CD4-positive, CD25-positive, alpha-beta regulatory T cell (primary cell): ENCODE measurements at regions not wholly inside any gene's neighbourhood (a gene's known extent, or its start where the extent isn't known, plus 50 kb on each side); places are given as distances from the start of the nearest gene placed in this dataset.

Source experiments
- ATAC-seq, 2 donors: fragments of 150-1000 bp; cut with Tn5 transposase; one replicate each; pipeline ENCODE4 v1.10.0; 2021; ENCODE audit warnings: low read depth in 2 of 2, moderate number of reproducible peaks in 2 of 2, moderate library complexity in 1 of 2
- DNase-seq, 3 donors: peaks; one replicate each; pipeline versions ENCODE4 v3.0.0 to v3.0.0-alpha.2; 2012 to 2022; ENCODE audit warnings: mixed read lengths in 1 of 3
- H3K27ac ChIP-seq: one replicate; pipeline ENCODE4 v1.7.0; 2013; ENCODE audit warnings: mild to moderate bottlenecking, low read length; ENCODE audit not compliant: insufficient read depth, poor library complexity, severe bottlenecking
- H3K27me3 ChIP-seq: one replicate; pipeline ENCODE4 v1.7.0; 2013; ENCODE audit warnings: low read length; ENCODE audit not compliant: control insufficient read depth, insufficient read depth
- H3K36me3 ChIP-seq: one replicate; pipeline ENCODE4 v1.7.0; 2013; ENCODE audit warnings: mild to moderate bottlenecking, low read length, moderate library complexity; ENCODE audit not compliant: control insufficient read depth, insufficient read depth
- H3K4me1 ChIP-seq: 2 replicates; pipeline ENCODE4 v1.7.0; 2013; ENCODE audit warnings: mild to moderate bottlenecking, low read length; ENCODE audit not compliant: insufficient read depth, control insufficient read depth, poor library complexity, severe bottlenecking
- H3K4me3 ChIP-seq: one replicate; pipeline ENCODE4 v1.7.0; 2013; ENCODE audit warnings: low read depth, mild to moderate bottlenecking, low read length, moderate library complexity
- H3K9me3 ChIP-seq, 2 experiments: 1 replicate in 1 of 2; 2 replicates in 1 of 2; pipeline ENCODE4 v1.7.0; 2013; ENCODE audit warnings: low read length in 2 of 2, mild to moderate bottlenecking in 1 of 2, moderate library complexity in 1 of 2; ENCODE audit not compliant: control insufficient read depth in 2 of 2
- H3K27ac Mint-ChIP-seq, 3 donors: one replicate each; pipeline ENCODE4 v1.8.0; 2020 to 2022; ENCODE audit warnings: mild to moderate bottlenecking in 3 of 3, mixed read lengths in 3 of 3, moderate library complexity in 2 of 3
- H3K27me3 Mint-ChIP-seq: one replicate; pipeline ENCODE4 v1.8.0; 2022; ENCODE audit warnings: mild to moderate bottlenecking, mixed read lengths
- H3K36me3 Mint-ChIP-seq: one replicate; pipeline ENCODE4 v1.8.0; 2020; ENCODE audit warnings: mixed read lengths
- H3K4me1 Mint-ChIP-seq, 4 donors: one replicate each; pipeline ENCODE4 v1.8.0; 2020 to 2022; ENCODE audit warnings: mixed read lengths in 4 of 4, mild to moderate bottlenecking in 1 of 4
- H3K4me3 Mint-ChIP-seq, 4 donors: one replicate each; pipeline ENCODE4 v1.8.0; 2020 to 2022; ENCODE audit warnings: mild to moderate bottlenecking in 4 of 4, mixed read lengths in 4 of 4, moderate library complexity in 3 of 4
- H3K9me3 Mint-ChIP-seq, 7 donors: one replicate each; pipeline ENCODE4 v1.8.0; 2020 to 2022; ENCODE audit warnings: mixed read lengths in 7 of 7, mild to moderate bottlenecking in 3 of 7, moderate library complexity in 2 of 7

- no peak for DNase-seq
- Histone ChIP-seq H3K9me3 (no peaks in the 10 kb centered on the region), H3K4me1 (no peaks in the 10 kb centered on the region), H3K27me3 (peaks cover 2% of the 10 kb centered on the region), H3K4me3 (no peak overlapping the region), H3K27ac (no peak overlapping the region), H3K36me3 (no peaks in the 10 kb centered on the region)
- H3K4me1 Mint-ChIP-seq: no peaks in the 10 kb centered on the region
- no peak overlapping the region for H3K27ac Mint-ChIP-seq
- H3K4me3 Mint-ChIP-seq: no peak overlapping the region
- peaks cover 0 to 5% (median 2%) of the 10 kb centered on the region in 7 donors for H3K9me3 Mint-ChIP-seq
- ATAC-seq: no peak
- H3K36me3 Mint-ChIP-seq: no peaks in the 10 kb centered on the region
- H3K27me3 Mint-ChIP-seq: peaks cover 5% of the 10 kb centered on the region
Measured at GRCh38 chr7:131745390-131746248, 189.2 kb upstream of the PODXL start.

- Histone ChIP-seq H3K4me1 (no peaks in the 10 kb centered on the region), H3K27ac (no peak overlapping the region), H3K36me3 (no peaks in the 10 kb centered on the region), H3K4me3 (no peak overlapping the region), H3K27me3 (no peaks in the 10 kb centered on the region), H3K9me3 (no peaks in the 10 kb centered on the region)
- Mint-ChIP-seq H3K9me3 (no peaks in the 10 kb centered on the region), H3K4me3 (no peak overlapping the region), H3K27me3 (peaks cover 3% of the 10 kb centered on the region), H3K4me1 (no peaks in the 10 kb centered on the region), H3K36me3 (no peaks in the 10 kb centered on the region), H3K27ac (no peak overlapping the region)
- ATAC-seq (no peak), DNase-seq (no peak)
Measured at GRCh38 chr7:131741446-131741845, 185.0 kb upstream of the PODXL start.

- Histone ChIP-seq H3K27me3 (no peaks in the 10 kb centered on the region), H3K9me3 (no peaks in the 10 kb centered on the region), H3K36me3 (no peaks in the 10 kb centered on the region), H3K4me3 (no peak overlapping the region), H3K4me1 (no peaks in the 10 kb centered on the region), H3K27ac (no peak overlapping the region)
- Mint-ChIP-seq H3K4me3 (no peak overlapping the region), H3K36me3 (no peaks in the 10 kb centered on the region), H3K9me3 (no peaks in the 10 kb centered on the region), H3K4me1 (no peaks in the 10 kb centered on the region), H3K27ac (no peak overlapping the region), H3K27me3 (no peaks in the 10 kb centered on the region)
- no peak for ATAC-seq
- no peak for DNase-seq
Measured at GRCh38 chr7:131737746-131738465, 181.5 kb upstream of the PODXL start.

- H3K4me1 Mint-ChIP-seq: no peaks in the 10 kb centered on the region
- no peak overlapping the region for H3K27ac ChIP-seq
- H3K36me3 Mint-ChIP-seq: no peaks in the 10 kb centered on the region
- H3K4me1 ChIP-seq: no peaks in the 10 kb centered on the region
- ATAC-seq (no peak), DNase-seq (no peak)
- H3K4me3 Mint-ChIP-seq: no peak overlapping the region
- no peak overlapping the region for H3K27ac Mint-ChIP-seq
- peaks cover 9% of the 10 kb centered on the region for H3K27me3 Mint-ChIP-seq
- H3K9me3 ChIP-seq: no peaks in the 10 kb centered on the region
- no peaks in the 10 kb centered on the region for H3K27me3 ChIP-seq
- no peaks in the 10 kb centered on the region for H3K36me3 ChIP-seq
- H3K9me3 Mint-ChIP-seq: peaks cover 0 to 5% (median 0%) of the 10 kb centered on the region in 7 donors
- no peak overlapping the region for H3K4me3 ChIP-seq
Measured at GRCh38 chr7:131735101-131735500, 178.7 kb upstream of the PODXL start.

DNA sequence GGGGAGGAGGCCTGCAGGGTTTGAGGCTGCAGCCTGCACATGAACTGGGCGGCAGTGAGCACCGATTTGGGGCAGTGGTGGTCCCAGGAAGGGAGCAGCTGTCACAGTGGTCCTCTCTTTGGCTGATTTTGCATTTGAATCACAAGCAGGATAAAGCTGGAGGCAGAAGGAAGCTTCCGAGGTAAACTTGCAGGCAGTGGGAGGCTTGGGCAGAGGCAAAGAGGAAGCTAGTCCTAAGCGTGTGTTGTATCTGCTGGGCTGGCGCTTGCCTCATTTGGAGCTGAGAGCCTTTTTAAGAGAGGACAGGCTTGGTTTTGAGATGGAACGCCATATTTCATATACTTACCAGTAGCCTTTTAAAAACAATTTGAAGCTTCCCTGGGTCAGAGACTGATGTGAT lies 177.2 kb upstream of the PODXL start:
- Mint-ChIP-seq H3K27ac (no peak overlapping the region), H3K36me3 (no peaks in the 10 kb centered on the region), H3K9me3 (peaks cover 0 to 6% (median 4%) of the 10 kb centered on the region in 7 donors), H3K4me3 (no peak overlapping the region), H3K27me3 (peaks cover 9% of the 10 kb centered on the region), H3K4me1 (no peaks in the 10 kb centered on the region)
- no peak for DNase-seq
- no peak for ATAC-seq
- H3K4me3 ChIP-seq: no peak overlapping the region
- no peak overlapping the region for H3K27ac ChIP-seq
- no peaks in the 10 kb centered on the region for H3K4me1 ChIP-seq
- H3K9me3 ChIP-seq: no peaks in the 10 kb centered on the region
- no peaks in the 10 kb centered on the region for H3K27me3 ChIP-seq
- H3K36me3 ChIP-seq: no peaks in the 10 kb centered on the region

DNA sequence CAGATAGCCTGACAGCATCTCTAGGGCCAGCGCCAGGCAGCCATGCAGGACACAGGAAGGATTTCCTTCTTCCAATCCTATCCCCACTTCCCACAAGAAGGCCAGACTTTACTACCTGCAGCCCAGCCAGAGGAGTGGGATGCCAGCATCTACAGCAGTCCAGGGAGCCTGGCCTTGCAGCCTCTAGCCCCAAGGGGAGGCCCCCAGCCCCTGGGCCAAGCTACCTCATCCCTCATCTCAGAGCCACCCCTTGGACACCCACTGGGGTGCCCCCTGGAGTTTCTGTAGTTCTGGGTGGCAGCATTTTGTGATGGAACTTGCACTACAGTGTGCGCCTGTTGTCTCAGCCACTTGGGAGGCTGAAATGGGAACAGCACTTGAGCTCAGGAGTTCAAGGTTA lies 170.8 kb upstream of the PODXL start:
- Mint-ChIP-seq H3K27ac (no peak overlapping the region), H3K4me1 (no peaks in the 10 kb centered on the region), H3K27me3 (peaks cover 9% of the 10 kb centered on the region), H3K9me3 (peaks cover 0 to 7% (median 4%) of the 10 kb centered on the region in 7 donors), H3K36me3 (no peaks in the 10 kb centered on the region), H3K4me3 (no peak overlapping the region)
- no peaks in the 10 kb centered on the region for H3K9me3 ChIP-seq
- H3K27ac ChIP-seq: no peak overlapping the region
- ATAC-seq: no peak
- H3K4me1 ChIP-seq: no peaks in the 10 kb centered on the region
- H3K36me3 ChIP-seq: no peaks in the 10 kb centered on the region
- DNase-seq: no peak
- no peak overlapping the region for H3K4me3 ChIP-seq
- no peaks in the 10 kb centered on the region for H3K27me3 ChIP-seq

GRCh38 chr7:131726686-131727085 lies 170.3 kb upstream of the PODXL start:
- no peak overlapping the region for H3K4me3 ChIP-seq
- Mint-ChIP-seq H3K36me3 (no peaks in the 10 kb centered on the region), H3K9me3 (peaks cover 0 to 7% (median 3%) of the 10 kb centered on the region in 7 donors), H3K27ac (no peak overlapping the region), H3K27me3 (peaks cover 9% of the 10 kb centered on the region), H3K4me3 (no peak overlapping the region), H3K4me1 (no peaks in the 10 kb centered on the region)
- ATAC-seq: no peak
- H3K4me1 ChIP-seq: no peaks in the 10 kb centered on the region
- no peaks in the 10 kb centered on the region for H3K36me3 ChIP-seq
- no peak overlapping the region for H3K27ac ChIP-seq
- no peak for DNase-seq
- H3K9me3 ChIP-seq: no peaks in the 10 kb centered on the region
- H3K27me3 ChIP-seq: no peaks in the 10 kb centered on the region
